D341Med (cell line): ENCODE measurements at regions not wholly inside any gene's neighbourhood (a gene's known extent, or its start where the extent isn't known, plus 50 kb on each side); places are given as distances from the start of the nearest gene placed in this dataset.
"Not testable (repeated sequence)": the region's sequence is repeated elsewhere in the genome, so short reads cannot be mapped to it uniquely, and the experiment has no call there.

Experiments used
- DNase-seq: peaks from one replicate; pipeline ENCODE4 v3.0.0; 2012; ENCODE audit warnings: low spot score

DNA sequence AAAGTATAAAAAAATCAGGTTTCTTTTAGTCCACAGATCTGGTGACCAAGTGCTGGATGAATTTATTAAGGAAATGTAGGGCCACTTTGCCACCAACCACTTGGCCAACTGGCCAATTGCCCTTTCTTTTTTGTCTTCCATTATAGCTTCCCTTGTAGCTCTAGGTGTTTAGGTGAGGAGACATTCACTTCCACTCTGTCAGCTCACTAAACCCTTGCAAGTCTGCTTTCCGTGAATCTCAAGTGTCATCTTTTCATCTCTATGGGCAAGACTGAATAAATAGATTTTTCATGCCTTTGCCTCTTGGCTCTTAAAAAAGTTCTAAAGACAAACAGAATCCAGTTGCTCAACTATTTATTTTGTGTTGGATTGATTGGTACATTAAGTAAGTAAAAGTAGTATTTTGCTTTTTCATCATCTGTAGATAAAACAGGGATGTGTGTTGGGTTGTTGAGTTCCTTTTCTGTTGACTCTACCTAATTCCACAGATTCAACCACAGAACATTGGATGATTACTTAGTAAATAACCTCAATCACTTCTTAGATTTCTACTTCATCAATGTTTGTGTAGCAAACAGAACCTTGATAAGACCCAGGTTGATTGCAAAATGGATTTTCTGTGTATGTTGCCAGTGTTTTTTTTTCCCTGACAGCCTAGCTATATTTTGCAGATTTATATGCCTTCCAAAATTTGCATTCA, 68.1 kb upstream of the GRXCR1 start:
- DNase-seq, result no peak

DNA sequence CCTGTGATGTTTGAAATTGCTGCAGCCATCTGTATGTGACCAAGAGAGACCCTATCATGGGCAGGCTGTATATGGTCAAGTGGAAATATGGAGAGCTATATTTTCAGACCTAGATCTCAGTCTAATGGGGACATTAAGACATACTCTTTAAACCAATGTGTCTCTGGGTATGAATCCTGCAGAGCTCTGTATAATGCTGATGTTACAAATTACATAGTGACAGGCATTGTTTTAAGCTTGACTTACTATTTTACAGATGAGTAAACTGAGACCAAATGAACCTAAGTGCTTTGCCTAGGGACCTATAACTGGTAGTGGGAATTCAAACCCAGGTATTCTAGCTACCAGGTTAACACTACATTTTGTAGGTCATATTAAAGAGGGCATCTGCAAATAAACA, 71.3 kb upstream of the GRXCR1 start:
- DNase-seq, result no peak

DNA sequence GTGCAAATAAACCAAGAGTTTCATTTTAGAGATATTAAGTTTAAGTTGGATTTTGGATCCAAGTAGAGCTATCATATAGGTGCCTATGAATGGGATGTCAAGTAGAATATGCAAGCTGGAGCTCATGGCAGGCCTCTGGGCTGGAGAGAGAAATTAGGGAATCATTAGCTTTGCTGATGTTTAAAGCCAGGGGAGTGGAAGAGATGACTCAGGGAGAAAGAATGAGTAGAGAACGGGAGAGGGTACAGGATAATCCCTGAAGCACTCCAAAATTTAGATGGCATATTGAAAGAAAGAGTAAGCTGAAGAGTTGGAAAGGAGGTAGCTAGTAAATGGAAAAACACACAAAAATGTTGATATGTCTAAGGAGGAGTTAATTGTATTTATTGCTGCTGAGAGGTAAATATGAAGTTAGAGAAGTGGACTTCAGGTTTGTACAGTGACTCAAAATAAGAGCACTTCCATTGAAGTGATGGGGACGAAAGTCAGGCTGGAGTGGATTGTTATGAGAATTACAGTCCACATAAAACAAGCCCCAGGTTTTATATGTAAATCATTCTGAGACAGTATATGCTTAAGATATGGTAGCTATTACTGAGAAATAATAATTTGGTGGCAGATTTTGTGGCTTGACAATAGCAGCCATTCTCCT, 72.5 kb upstream of the GRXCR1 start:
- DNase-seq, result no peak

DNA sequence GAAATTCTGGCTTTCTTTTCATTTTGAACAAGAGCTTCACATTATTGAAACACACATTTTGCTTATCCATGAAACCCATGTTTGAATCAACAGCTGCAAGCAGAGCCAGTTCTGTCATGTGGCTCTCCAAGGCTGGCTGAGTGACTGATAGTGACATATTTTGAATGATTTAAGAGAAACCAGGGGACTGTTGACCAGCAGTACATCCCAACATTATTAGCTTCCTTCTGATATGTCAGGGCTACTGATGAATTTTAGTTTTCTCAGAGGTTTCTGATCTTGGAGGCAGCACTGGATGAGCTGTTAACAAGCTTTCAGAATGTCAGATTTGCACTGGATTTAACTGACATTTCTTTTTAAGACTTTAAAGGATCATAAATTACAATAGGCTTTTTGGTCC, 74.6 kb upstream of the GRXCR1 start:
- DNase-seq, result no peak

DNA sequence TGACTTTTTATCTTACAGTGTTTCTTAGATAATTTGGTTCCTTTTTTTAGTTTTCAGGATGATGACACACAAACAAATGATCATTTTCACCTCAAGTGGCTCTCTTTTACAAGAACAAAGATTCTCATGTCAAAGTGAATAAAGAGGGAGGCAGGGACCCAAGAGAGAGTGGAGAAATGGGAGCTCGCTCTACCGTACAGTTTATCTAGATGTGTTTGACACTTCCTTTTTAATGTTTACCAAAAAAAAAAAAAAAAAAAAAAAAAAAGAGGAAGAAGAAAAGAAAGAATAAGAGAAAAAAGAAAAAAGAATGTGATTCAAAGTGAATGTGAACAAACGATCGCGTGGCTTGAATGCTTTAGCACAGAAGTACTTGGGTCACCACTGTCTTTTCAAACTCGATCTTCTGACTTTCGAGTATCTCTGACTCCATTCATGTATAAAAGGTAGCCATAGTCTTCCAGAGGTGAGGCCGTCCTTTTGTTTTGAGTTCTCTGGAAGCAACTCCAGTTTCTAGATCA, 75.6 kb upstream of the GRXCR1 start:
- no peak for DNase-seq

DNA sequence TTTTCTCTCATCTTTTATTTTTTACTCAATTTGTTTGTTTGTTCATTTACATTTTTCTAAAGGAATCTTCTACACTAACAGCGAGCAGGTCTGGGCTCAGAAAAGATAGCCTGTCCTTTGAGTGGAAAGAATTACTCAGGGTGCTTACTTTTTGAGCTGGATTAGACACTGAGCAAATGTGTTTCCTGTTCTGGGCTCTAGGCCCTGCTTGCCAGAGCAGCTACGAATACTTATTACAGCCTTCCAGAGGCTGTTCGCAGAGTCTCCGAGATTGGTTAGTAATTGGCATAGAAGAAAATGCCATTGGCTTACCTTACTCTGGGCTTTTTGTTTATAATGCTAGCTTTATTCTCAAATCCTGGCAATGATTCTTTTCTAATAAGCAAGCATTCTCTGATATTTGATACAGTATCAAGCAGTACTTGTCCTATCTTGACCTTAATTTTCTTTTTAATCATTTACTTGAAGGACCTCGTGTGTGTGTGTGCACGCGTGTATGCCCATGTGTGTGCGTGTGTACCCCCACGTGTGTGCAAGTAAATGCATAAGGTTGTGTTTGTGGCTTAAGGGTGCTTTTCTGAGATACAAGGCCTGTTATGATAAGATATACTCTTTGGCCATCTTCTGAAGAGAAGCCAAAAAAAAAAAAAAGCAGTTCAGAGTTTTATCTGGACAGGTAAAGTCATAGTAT, 76.2 kb upstream of the GRXCR1 start:
- DNase-seq, result peak; percentile 25

DNA sequence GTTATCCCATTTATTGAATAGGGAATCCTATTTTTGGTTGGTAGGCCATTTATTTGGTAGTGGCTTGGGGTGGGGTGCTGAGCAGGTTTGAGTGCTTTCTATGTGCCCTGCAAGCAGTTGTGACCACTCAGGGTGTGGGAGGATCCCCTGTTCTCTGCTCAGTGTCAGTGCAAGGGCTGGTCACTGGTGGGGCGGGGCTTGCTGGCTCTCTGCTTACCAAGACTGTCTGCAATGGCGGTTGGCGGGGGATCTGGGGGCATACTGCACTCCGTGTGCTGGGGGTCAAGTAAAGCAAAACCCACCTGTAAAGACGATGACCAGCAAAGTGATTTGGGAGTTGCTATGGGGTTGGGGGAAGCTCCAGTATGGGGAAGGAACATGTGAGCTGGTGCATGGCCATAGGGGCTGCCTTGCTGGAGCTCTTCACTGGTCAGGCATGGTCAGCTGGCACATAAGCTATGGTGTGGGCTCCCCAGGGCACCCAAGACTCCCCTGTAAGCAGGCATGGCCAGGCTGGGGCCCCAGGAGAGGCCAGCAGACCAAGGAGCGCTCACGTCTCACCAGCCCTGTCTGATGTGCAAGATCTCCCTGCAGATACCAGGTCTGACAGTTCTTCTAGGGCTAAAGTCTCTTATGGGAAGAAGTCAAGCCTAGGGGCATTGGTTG, 83.0 kb upstream of the GRXCR1 start:
- no peak for DNase-seq

DNA sequence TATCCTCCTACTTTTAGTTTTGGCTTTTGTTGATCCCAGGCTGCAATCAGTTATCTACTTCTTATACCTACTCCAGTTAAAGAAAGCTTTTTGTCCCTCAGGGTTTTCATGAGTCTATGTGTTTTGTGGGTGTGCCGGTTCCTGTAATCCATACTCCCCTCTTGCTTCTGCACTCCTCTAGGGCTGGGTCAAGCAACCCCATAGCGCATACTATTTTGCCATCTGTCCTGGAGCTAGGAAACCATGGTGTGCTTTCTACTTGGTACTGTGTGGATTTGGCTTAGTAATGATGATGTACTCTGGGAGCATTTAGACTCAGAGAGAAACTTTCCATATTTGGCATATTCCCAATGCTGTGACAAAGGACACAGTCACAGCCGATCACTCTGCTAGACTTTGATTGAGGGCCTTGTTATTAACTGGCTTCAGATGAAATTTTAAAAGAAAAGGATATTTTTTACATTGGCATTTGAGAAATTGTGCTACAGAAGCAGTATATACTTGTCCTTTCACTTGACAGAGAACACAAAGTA, 86.1 kb upstream of the GRXCR1 start:
- no peak for DNase-seq

DNA sequence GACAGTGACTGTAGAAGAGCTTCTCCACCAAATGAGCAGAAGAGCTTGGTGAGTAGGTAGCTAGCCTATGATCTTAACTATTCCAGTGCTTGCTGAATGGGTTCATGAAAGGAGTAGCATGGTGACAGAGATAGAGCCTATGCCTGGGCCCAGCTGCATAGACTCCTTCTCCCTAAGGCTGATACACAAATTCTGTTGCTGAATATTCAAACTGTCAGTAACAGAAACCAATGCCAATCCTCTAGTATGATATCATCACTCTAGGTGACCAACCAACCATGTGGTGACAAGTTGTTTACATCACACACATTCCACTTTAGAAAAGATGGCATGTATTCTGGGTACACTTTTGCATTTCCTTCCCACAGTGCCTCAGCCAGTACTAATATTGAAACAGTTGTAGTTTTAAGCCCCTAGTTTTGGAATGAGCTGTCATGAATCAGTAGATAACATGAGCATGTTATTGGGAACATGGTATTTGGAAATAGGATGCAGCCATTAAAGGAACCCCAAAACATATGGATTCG, 103.4 kb upstream of the GRXCR1 start:
- DNase-seq, result no peak

DNA sequence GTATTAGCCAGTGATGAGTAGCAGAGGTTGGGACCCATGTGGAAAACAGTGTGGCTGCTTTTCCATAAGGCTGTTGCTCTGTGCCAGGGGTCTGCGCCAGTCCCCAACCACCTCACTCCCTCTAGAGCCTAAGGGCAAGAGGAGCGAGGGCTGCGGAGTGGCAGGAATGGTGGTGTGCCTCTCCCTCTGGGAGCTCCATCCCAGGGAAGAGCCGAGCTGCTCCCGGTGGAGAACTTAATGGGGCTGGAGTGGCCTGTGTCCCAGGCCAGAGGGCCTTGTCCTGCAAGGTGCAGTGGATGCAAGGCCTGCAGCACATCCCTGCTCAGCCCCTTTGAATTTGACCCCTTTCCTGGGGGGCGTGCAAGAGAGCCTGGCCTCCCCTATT, 105.4 kb upstream of the GRXCR1 start:
- no peak for DNase-seq

DNA sequence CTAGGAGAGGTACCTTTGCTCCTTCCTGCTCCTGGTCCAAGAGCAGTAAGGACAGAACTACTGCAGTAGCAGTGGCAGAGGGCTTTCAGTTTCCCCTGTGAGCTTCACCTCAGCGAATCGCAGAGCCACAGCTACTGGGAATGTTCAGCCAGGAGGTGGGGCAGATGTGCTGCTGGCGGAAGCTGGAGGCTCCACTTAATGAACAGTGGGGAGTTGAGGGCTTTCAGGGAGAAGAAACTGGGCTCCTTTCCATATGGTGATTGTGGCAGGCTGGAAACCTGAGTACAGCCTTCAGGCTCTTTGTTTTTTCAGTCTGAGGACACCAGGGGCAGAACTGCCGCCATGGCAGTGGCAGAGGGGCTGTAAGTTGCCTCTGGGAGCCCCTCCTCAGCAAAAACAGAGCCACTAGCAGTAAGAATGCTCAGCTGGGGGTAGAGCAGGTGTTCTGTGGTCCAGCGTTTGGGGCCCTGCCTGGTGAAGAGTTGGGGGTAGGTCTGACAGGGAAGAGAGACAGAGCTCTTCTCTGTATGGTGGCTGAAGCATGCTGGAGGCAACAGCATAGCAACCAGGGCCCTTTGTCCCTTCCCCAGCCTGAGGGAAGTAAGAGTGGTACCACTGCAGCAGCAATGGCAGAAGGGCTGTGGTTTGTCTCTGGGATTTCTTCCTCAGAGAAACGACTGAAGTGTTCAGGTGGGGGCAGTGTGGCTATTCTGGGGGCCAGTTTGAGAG, 106.0 kb upstream of the GRXCR1 start:
- no peak for DNase-seq

DNA sequence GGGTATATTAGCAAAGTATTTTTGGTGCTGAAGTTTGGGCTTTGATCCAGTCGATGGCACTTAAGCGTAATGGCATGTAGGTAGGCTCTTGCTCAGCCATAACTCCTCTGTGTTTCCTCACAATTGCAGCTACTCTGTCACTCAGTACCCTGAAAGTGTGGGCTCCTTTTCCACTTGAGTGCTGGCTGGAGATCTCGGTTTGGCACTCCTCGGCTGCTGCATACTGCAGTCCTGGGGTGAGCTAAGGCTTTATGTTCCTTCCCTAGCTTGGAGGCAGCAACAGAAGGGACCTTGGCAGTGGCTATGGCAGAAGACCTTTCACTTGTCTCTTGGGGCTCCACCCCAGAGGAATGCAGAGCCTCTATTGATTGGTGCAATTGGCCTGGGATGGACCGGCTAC, 106.7 kb upstream of the GRXCR1 start:
- no peak for DNase-seq

DNA sequence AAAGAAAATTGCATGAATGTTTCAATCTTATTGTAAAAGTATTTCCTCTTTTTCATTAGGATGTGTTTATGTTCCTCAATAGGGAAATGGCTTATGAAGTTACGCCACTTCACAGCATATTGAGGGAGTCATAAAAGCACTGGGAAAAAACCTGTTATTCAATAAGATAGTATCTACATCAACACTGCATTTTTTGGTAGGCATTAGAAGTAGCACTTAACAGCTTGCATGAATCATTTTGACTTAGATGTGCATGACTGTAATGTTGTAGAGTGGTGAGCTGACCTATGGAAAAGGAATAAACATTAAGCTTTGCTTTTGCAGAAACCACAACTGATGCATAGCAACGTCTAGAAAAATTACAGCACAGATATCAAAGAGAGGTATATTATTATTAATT, 111.2 kb upstream of the GRXCR1 start:
- DNase-seq, result no peak

DNA sequence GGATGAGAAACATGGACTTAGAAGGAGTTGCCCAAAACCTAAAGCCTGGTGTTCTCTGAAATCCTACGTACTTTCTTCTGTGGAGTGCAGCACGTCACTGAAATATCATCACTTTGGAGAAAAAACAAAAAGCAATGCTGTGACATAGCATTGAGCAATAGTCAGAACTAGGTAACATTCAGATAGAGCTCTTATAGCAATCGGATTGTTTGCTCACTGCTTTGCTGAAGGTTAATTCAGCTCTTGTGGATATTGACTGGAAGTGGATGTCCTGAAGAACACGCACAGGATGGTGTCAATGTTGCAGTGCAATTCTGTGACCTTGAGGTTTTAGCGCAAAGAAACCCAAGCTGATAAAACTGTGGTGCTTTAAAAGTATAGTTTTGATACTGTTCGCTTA, 114.2 kb upstream of the GRXCR1 start:
- no peak for DNase-seq

DNA sequence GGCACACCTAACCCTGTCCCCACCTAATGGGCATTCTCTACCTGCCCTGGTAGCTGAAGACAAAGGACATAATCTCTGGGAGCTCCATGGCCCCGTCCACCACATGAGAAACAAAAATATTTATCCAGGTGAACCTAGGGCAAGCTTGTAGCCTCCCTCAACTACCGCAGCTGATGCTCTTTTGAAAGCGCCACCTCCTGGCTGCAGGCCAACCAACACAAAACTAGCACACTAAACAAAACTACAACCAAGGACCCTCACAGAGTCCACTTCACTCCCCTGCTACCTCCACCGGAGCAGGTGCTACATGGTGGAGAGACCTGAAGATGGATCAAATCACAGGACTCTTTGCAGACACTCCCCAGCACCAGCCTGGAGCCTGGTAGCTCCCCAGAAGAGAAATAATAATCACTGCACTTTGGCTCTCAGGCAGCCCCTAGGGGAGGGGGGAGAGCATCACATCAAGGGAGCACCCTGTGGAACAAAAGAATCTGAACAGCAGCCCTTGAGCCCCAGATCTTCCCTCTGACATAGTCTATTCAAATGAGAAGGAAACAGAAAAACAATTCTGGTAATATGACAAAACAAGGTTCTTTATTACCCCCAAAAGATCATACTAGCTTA, 111.3 kb upstream of the ATP8A1 start:
- DNase-seq, result no peak

DNA sequence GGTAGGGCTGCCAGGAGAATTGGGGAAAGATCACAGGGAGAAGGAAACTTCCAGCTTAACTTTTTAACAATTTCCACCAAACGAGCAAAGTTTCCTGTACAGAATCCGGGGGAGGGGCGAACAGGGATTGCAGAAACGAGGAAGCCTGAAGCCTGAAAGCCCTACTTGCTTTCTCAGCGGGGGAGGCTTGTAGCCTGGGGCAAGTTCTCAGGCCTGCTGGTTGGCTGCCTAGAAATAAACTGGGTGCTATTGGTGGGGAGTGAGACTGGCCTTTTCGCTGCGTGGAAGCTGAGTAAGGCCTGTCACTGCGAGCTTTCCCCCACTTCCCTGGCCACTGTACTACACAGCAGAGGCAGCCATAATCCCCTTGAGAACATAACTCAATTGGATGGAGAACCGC, 110.8 kb upstream of the ATP8A1 start:
- no peak for DNase-seq

DNA sequence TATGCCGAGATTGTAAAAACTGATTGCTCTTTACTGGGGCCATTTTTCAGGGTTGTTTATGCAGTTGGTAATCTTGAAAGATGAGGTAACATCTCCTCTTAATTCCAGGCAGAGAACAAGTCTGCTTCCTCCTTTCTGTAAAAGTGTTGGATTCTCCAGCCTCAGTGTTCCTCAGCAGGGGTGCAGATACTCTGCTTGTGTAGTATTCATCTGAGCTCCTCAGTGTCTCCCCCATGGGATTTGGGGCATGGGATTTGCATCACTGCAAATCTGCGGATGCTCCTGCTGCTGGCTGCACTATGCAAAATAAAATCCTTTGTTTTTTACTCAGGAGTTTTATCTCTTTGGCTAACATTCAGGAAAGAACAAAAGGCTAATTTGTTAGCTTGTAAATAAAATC, 104.9 kb upstream of the ATP8A1 start:
- no peak for DNase-seq

DNA sequence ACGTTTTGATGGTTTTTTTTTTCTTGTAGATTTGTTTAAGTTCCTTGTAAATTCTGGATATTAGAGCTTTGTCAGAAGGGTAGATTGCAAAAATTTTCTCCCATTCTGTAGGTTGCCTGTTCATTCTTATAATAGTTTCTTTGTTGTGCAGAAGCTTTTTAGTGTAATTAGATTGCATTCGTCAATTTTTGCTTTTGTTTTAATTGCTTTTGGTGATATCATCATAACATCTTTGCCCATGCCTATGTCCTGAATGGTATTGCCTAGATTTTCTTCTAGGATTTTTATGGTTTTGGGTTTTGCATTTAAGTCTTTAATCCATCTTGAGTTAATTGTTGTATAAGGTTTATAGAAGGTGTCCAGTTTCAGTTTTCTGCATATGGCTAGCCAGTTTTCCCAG, 98.1 kb upstream of the ATP8A1 start:
- not testable (repeated sequence) for DNase-seq

DNA sequence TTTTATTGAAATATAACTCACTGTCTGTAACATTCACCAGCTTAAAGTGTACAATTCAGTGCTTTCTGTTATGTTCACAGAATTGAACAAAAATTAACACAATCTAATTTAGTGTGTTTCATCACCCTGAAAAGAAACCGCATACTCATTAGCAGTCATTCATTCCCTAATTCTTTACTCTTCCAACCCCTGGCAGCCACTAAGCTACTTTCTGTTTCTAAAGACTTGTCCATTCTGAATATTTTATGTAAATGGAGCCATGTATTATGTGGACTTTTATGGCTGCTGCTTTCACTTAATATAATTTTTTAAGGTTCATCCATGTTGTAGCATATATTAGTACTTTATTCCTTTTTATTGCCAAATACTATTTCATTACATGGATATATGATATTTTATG, 94.7 kb upstream of the ATP8A1 start:
- DNase-seq, result no peak

DNA sequence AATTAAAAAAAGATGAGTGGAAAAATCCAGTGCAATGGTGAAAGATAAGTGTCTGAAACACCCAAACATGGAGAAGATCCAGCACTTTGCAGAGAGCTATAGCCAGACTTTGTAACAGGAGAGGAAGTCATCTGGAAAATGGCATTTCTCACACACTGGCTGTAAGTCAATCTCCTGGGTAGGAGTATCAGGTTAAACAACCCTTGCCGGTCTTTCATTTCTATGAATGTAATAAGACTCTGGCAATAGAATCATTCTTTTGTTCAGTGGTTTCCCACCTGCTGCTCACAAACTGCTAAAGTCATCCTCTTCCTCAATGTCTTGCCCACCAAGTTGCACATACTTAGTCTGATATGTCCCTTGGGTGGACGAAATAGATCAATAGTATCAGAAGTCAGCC, 94.0 kb upstream of the ATP8A1 start:
- DNase-seq, result no peak

DNA sequence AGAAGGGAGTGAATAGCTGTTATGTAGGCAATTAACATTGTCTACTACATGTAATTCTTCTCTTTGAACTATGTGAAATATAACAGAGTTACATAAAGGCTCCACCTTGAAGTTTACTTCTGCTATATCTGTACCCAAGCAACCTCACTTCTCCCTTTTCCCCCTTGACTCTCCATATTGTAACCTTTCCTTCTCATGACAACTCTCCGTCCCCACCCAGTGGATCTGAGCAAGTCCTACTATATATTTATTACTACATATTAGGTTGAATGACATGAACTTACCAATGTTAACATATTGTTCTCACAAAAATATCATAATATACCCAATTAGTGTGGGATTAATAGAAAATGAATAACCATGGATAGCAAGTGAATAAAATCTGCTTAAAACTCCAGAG, 93.2 kb upstream of the ATP8A1 start:
- DNase-seq, result peak; percentile 49
